ENCODE measurements at regions not wholly inside any gene's neighbourhood (a gene's known extent, or its start where the extent isn't known, plus 50 kb on each side); places are given as distances from the start of the nearest gene placed in this dataset.

GRCh38 chr2:53096351-53096750 lies 671.3 kb upstream of the CHAC2 start:
- TF ChIP-seq ZNF311 (tag by site-specific recombination; IDR thresholded peaks at IDR 0.05; ENCODE audit: borderline replicate concordance) (no peak), ZNF274 (IDR thresholded peaks at IDR 0.05; ENCODE audit: low read length) (no peak), ZNF274 (tag by site-specific recombination; IDR thresholded peaks at IDR 0.05; ENCODE audit: borderline replicate concordance) (no peak), CTCF (tag by site-specific recombination; IDR thresholded peaks at IDR 0.05) (no peak), YY1 (tag by site-specific recombination; IDR thresholded peaks at IDR 0.05) (no peak), ZSCAN30 (tag by site-specific recombination; IDR thresholded peaks at IDR 0.05) (no peak)
